B cell (primary cell): ENCODE measurements at regions not wholly inside any gene's neighbourhood (a gene's known extent, or its start where the extent isn't known, plus 50 kb on each side); places are given as distances from the start of the nearest gene placed in this dataset.

Source experiments
- ATAC-seq: fragments of 200-7000 bp; cut with Tn5 transposase; one replicate; pipeline ENCODE4 v1.10.0; 2021; ENCODE audit warnings: low read depth, mild to moderate bottlenecking, moderate number of reproducible peaks, moderate library complexity
- CTCF ChIA-PET: fragments of 350-600 bp; sonication (Branson Sonifier 250); formaldehyde crosslinking; loops from one replicate; lab custom pipeline; 2021; ENCODE audit warnings: antibody characterized with exemption, inconsistent platforms; lab: Charles Lee
- POLR2A ChIA-PET: fragments of 350-600 bp; sonication (Branson Sonifier 250); formaldehyde crosslinking; loops from one replicate; lab custom pipeline; 2021; ENCODE audit warnings: antibody characterized with exemption; lab: Charles Lee
- DNase-seq: peaks from one replicate; pipeline ENCODE4 v3.0.0; 2013
- H2AFZ ChIP-seq: 2 replicates; pipeline ENCODE4 v1.6.1; 2012; ENCODE audit warnings: mild to moderate bottlenecking, low read depth, low read length; ENCODE audit not compliant: insufficient read depth, poor library complexity, severe bottlenecking
- H3K27ac ChIP-seq, 2 donors: 1 replicate in 1 of 2; 2 replicates in 1 of 2; pipeline ENCODE4 v1.5.1; 2012 to 2013; ENCODE audit warnings: low read length in 2 of 2, mild to moderate bottlenecking in 2 of 2, moderate library complexity in 1 of 2
- H3K27me3 ChIP-seq, 4 experiments: fragments of 200-600 bp in 1 of 4; sonication (generic) in 1 of 4; replicated peaks in 1 of 4; 1 replicate in 2 of 4; 2 replicates in 2 of 4; pipeline versions ENCODE4 v1.6.1 to v1.7.0; 2013 to 2016; ENCODE audit warnings: low read length in 3 of 4, mild to moderate bottlenecking in 2 of 4, mixed read lengths in 1 of 4, moderate library complexity in 1 of 4; ENCODE audit not compliant: insufficient read depth in 4 of 4, control insufficient read depth in 3 of 4; ENCODE audit errors: control extremely low read depth in 1 of 4
- H3K36me3 ChIP-seq, 2 experiments: replicated peaks in 1 of 2; 1 replicate in 1 of 2; 2 replicates in 1 of 2; pipeline versions ENCODE4 v1.6.1 to v1.7.1; 2013; ENCODE audit warnings: low read length in 1 of 2; ENCODE audit not compliant: insufficient read depth in 2 of 2, control insufficient read depth in 1 of 2; ENCODE audit errors: control extremely low read depth in 1 of 2, extremely low read depth in 1 of 2
- H3K4me1 ChIP-seq, 2 donors: fragments of 200-600 bp in 1 of 2; sonication (generic) in 1 of 2; 1 replicate in 1 of 2; 2 replicates in 1 of 2; pipeline versions ENCODE4 v1.5.1 to v1.6.1; 2013 to 2017; ENCODE audit warnings: low read length in 2 of 2; ENCODE audit not compliant: control insufficient read depth in 2 of 2, insufficient read depth in 2 of 2
- H3K4me2 ChIP-seq: replicated peaks from 2 replicates; pipeline ENCODE3; 2012; ENCODE audit warnings: mild to moderate bottlenecking, low read depth, low read length; ENCODE audit not compliant: poor library complexity, severe bottlenecking
- H3K4me3 ChIP-seq, 5 experiments: fragments of 200-600 bp in 1 of 5; sonication (generic) in 1 of 5; 1 replicate in 3 of 5; 2 replicates in 2 of 5; pipeline versions ENCODE4 v1.5.1 to v1.7.0; 2011 to 2016; ENCODE audit warnings: low read length in 4 of 5, mild to moderate bottlenecking in 4 of 5, low read depth in 2 of 5, control low read depth in 1 of 5, moderate library complexity in 1 of 5; ENCODE audit not compliant: insufficient read depth in 1 of 5; ENCODE audit errors: control extremely low read depth in 1 of 5, extremely low read depth in 1 of 5
- H3K79me2 ChIP-seq: fragments of 200-600 bp; sonication (generic); one replicate; pipeline ENCODE4 v1.6.0; 2016; ENCODE audit warnings: low read length; ENCODE audit not compliant: control insufficient read depth, insufficient read depth
- H3K9ac ChIP-seq: fragments of 200-600 bp; sonication (generic); 2 replicates; pipeline ENCODE4 v1.6.1; 2017; ENCODE audit warnings: mild to moderate bottlenecking, low read length, moderate library complexity
- H3K9me3 ChIP-seq, 3 donors: one replicate each; pipeline versions ENCODE4 v1.6.1 to v1.7.1; 2013; ENCODE audit warnings: low read length in 2 of 3; ENCODE audit not compliant: control insufficient read depth in 2 of 3, insufficient read depth in 1 of 3; ENCODE audit errors: control extremely low read depth in 1 of 3
- H4K20me1 ChIP-seq: 2 replicates; pipeline ENCODE4 v1.6.0; 2012; ENCODE audit warnings: mild to moderate bottlenecking, low read length; ENCODE audit not compliant: insufficient read depth, control insufficient read depth, poor library complexity, severe bottlenecking
- H3K27ac Mint-ChIP-seq: one replicate; pipeline ENCODE4 v1.8.0; 2021; ENCODE audit warnings: mixed read lengths
- H3K27me3 Mint-ChIP-seq: one replicate; pipeline ENCODE4 v1.8.0; 2021; ENCODE audit warnings: mixed read lengths
- H3K4me1 Mint-ChIP-seq: one replicate; pipeline ENCODE4 v1.8.0; 2021; ENCODE audit warnings: mixed read lengths
- H3K4me3 Mint-ChIP-seq: one replicate; pipeline ENCODE4 v1.8.0; 2021; ENCODE audit warnings: mixed read lengths
- H3K9me3 Mint-ChIP-seq: one replicate; pipeline ENCODE4 v1.8.0; 2022; ENCODE audit warnings: mixed read lengths; ENCODE audit not compliant: insufficient read depth
- EZH2 ChIP-seq: IDR thresholded peaks from 2 replicates; pipeline ENCODE4 v1.6.1; 2012; ENCODE audit warnings: borderline replicate concordance, low read depth, mild to moderate bottlenecking, moderate library complexity, low read length; ENCODE audit not compliant: insufficient read depth, poor library complexity, severe bottlenecking
- WGBS: methylation state at CpG from one replicate; pipeline ENCODE4 v1.1.5; 2013; ENCODE audit warnings: missing lambda C conversion rate; ENCODE audit not compliant: insufficient coverage; 5-methylcytosine and 5-hydroxymethylcytosine counted together
- intact Hi-C: fragments of 100-400 bp; cut with micrococcal nuclease; formaldehyde crosslinking; loops from one replicate; pipeline ENCODE4 v1.10.0; 2022
- TF ChIP-seq, protein P1 (sequence below): fragments of 200-600 bp; IDR thresholded peaks from one replicate; pipeline ENCODE4 v1.8.0; 2022; ENCODE audit warnings: antibody characterized with exemption, mild to moderate bottlenecking

DNA sequence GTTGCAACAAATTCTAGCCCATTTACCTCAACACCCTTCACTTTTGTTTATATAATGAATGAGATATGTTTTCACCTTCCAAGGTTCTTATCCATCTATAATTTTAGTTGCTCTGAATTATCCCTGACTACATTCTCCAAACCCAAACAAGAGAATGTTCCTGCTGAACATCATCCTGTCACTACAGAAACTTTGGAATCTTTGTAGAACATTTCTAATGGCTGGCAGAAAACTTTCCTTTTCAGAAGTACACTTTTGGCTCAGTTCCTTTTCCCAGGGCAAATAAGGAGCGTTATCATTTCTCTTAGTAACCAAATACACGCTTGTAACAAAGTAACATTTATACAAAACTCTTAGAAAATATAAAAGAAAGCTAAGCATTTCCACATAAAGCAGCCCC is 860.6 kb upstream of the SEMA6A start:
- TF ChIP-seq EZH2: no peak
- TF ChIP-seq, protein P1, sequence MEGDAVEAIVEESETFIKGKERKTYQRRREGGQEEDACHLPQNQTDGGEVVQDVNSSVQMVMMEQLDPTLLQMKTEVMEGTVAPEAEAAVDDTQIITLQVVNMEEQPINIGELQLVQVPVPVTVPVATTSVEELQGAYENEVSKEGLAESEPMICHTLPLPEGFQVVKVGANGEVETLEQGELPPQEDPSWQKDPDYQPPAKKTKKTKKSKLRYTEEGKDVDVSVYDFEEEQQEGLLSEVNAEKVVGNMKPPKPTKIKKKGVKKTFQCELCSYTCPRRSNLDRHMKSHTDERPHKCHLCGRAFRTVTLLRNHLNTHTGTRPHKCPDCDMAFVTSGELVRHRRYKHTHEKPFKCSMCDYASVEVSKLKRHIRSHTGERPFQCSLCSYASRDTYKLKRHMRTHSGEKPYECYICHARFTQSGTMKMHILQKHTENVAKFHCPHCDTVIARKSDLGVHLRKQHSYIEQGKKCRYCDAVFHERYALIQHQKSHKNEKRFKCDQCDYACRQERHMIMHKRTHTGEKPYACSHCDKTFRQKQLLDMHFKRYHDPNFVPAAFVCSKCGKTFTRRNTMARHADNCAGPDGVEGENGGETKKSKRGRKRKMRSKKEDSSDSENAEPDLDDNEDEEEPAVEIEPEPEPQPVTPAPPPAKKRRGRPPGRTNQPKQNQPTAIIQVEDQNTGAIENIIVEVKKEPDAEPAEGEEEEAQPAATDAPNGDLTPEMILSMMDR: no peak

DNA sequence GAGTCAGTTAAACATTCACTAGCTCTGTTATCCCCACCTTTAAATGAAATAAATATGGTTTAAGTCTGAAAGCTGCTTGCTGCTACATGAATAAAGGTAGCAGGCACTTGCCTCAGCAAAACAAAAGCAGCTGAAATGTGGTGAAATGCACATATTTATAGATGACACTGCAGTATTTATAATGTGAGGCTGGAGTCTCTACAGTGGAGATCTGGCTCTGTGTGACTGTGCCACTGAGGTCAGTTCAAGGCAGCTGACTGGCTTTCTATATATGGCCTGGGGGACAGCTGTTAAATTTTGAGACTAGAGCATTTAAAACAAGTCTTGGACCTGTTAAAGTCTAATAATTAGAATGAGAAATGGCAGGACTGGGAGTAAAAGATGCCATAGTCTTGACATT is 859.6 kb upstream of the SEMA6A start:
- Histone ChIP-seq H3K9me3 (no peaks in the 10 kb centered on the region), H4K20me1 (no peaks in the 10 kb centered on the region), H3K4me2 (no peak overlapping the region), H3K4me3 (no peak overlapping the region), H3K27me3 (no peaks in the 10 kb centered on the region), H3K27ac (no peak overlapping the region), H2AFZ (no peak overlapping the region), H3K36me3 (no peaks in the 10 kb centered on the region), H3K9ac (no peak overlapping the region), H3K79me2 (no peaks in the 10 kb centered on the region), H3K4me1 (no peaks in the 10 kb centered on the region)
- DNase-seq: no peak
- ChIA-PET CTCF (interaction anchor here (1.2 kb wide), 1 partner anchor 21 kb away, joined by 3 read pairs; no protein-coding TSS in a partner anchor), POLR2A (no interaction called here)
- Mint-ChIP-seq H3K27ac (no peak overlapping the region), H3K4me1 (no peaks in the 10 kb centered on the region), H3K27me3 (no peaks in the 10 kb centered on the region), H3K4me3 (no peak overlapping the region), H3K9me3 (no peaks in the 10 kb centered on the region)
- TF ChIP-seq, protein P1: no peak
- no peak for TF ChIP-seq EZH2
- intact Hi-C loops: no loop called here
- ATAC-seq: no peak

More for the DNA sequence above, 860.6 kb upstream of the SEMA6A start:
- H3K9me3 ChIP-seq: no peaks in the 10 kb centered on the region
- no peaks in the 10 kb centered on the region for H3K27me3 ChIP-seq
- H3K4me2 ChIP-seq: no peak overlapping the region
- no peak overlapping the region for H3K27ac ChIP-seq
- no CpG with 5 or more reads among the region's 2 CpGs for WGBS
- no peaks in the 10 kb centered on the region for H4K20me1 ChIP-seq
- Mint-ChIP-seq H3K4me1 (no peaks in the 10 kb centered on the region), H3K4me3 (no peak overlapping the region), H3K27ac (no peak overlapping the region), H3K9me3 (no peaks in the 10 kb centered on the region), H3K27me3 (no peaks in the 10 kb centered on the region)
- H2AFZ ChIP-seq: no peak overlapping the region
- CTCF ChIA-PET: no interaction called here
- ATAC-seq (no peak), DNase-seq (no peak)
- POLR2A ChIA-PET: no interaction called here
- H3K36me3 ChIP-seq: no peaks in the 10 kb centered on the region
- intact Hi-C loops: no loop called here
- no peak overlapping the region for H3K9ac ChIP-seq
- no peaks in the 10 kb centered on the region for H3K4me1 ChIP-seq
- H3K79me2 ChIP-seq: no peaks in the 10 kb centered on the region
- no peak overlapping the region for H3K4me3 ChIP-seq
